ENCODE measurements at regions not wholly inside any gene's neighbourhood (a gene's known extent, or its start where the extent isn't known, plus 50 kb on each side); places are given as distances from the start of the nearest gene placed in this dataset.
"Not testable (repeated sequence)": the region's sequence is repeated elsewhere in the genome, so short reads cannot be mapped to it uniquely, and the experiment has no call there.

DNA sequence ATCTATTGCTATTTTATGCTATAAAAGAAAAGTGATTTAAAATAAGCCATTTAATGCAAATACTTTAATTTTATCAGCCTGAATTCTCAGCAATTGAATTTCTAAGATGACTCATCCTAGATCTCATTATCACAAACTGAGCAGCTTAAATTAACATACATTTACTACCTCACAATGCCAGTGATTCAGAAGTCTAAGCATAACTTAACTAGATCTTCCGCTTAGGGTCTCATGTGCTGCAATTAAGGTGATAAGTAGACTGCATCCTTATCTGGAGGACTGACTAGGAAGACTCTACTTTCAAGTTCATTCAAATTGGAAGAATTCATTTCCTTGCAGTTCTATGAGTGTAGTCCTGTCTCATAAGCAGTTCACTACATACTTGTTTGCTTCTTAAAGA is 286.6 kb downstream of the COL11A1 start:
- no peak for DNase-seq (ENCODE audit: low spot score)

DNA sequence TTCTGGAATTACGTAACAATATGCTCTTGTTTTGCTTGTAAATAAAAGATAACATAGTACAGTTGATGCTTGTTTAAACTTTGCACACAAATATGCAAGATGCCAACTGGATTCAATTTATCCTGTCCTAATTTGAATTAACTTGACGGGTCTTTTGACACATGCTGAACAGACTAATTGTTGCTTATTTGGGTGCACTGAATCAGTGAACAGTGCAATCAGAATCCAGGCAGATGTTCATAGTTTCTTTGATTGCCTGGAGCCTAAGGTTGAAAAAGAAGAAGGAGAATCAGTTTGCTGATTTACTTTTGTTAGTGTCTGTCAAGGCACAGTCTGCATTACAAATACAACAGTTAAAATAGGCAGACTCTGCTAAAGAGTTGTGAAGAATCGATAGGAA is 307.9 kb downstream of the COL11A1 start:
- DNase-seq (ENCODE audit: low spot score): no peak

DNA sequence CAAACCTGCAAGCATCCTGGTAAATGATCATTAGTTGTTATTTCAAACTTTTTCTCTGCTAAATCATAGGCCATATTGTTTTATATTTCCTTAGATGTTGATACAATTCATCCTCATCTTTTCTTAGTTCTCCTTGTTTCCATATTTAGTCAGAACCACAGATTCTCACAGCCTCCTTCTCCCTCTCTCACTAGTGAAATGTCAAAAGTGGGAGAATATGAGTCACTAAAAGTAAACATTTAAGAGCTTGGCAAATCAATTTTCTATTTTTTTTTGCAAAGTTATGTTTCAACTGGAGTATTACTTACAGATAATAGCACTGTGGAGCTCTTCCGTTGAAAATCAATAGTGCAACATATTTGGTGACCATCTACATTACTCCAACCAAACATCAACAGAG is 308.8 kb downstream of the COL11A1 start:
- no peak for DNase-seq (ENCODE audit: low spot score)

DNA sequence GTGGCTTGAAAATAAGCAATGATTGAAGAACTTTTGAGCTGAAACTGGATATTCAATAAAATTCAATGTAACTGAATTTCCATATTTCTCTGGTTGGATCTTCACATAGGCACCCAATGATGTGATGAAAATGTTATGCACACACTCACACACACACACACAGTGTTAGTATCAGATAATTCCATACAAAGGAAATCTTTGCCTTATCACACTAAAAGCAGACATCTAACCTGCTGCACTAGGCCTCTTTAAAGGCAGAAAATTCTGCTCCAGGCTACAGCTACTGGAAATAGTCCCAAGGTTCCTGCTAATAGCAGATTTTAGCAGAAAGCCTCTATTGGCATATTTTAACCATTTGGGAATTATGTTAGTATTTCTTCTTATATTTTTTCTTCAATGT is 309.6 kb downstream of the COL11A1 start:
- DNase-seq (ENCODE audit: low spot score): no peak

DNA sequence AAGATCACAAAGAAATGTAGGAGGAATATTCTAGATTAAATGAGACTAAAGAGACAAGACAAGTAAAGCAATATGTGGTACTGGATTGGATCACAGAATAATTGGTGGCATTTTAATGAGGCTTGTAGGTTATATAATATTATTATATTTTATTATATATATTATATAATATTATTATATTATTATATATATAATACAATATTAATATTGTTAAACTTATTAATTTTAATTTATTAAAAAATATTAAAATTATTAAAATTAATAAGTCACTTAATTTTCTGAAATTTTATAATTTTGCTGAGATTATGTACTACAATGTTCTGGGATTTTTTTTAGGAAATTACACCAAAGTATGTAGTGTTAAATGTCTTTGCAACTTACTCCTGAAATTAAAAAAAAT is 311.9 kb downstream of the COL11A1 start:
- no peak for DNase-seq (ENCODE audit: low spot score)

DNA sequence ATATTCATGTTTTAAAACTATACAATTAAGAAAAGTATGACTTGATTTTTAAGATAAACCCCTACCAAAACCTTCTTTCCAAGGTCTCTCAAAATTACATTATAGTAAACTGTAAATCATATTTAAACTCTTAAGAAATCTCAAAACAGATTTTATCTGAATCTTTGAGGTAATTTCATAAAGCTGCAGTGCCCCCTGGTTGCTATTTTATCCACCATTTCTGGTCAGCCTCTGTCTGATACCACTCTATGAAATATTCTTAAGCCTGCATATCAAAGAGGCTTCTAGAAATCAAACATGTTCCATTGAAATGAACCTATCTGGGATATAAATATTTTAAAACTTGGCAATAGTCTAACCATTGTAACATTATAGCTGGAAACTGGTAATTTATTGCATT is 317.3 kb downstream of the COL11A1 start:
- no peak for DNase-seq (ENCODE audit: low spot score)

DNA sequence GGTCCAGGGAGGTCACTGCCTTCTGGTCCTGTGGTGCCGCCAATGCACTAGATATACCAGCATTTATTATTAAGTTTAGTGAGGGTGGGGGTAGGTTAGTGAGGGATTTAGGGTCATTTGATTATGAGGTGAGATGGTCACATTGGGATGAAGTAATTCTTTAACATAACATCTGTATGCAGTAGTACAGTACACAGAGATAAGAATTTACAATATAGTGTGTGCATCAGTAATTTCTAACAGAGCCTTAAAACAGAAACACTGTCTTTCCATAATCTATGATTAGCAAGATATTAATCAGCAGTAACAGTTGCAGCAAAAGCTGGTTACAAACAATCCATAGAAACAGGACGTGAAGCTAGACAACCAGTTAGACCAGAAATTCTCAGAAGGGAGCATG is 318.4 kb downstream of the COL11A1 start:
- not testable (repeated sequence) for DNase-seq (ENCODE audit: low spot score)

DNA sequence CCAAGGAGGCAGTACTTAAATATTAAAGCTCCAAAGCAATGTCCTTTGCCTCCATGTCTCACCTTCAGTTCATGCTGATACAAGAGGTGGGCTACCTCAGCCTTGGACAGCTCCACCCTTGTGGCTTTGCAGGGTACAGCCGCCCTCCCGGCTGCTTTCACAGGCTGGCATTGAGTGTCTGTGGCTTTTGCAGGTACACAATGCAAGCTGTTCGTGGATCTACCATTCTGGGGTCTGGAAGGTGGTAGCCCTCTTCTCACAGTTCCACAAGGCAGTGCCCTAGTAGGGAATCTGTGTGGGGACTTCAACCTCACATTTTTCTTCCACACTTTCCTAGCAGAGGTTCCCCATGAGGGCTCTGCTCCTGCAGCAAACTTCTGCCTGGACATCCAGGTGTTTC is 324.8 kb downstream of the COL11A1 start:
- DNase-seq (ENCODE audit: low spot score): no peak

DNA sequence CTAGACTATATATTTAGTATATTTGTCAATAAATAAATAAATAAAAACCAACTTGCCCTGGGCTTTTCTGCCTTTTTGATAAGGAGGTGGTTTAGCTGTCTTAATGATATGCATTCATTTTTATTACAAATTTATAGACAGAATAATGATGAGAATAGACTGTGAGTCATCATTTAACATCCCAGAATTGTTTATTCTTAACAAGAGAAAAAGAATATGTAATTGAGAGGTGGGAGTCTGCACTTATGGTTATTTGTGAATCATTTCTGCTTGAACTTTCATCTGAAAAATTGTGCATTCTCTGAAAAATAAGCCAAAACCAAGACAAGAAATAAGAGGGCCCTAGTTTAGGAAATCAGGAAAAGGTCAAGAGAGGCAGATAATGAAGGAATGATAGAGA is 326.2 kb downstream of the COL11A1 start:
- no peak for DNase-seq (ENCODE audit: low spot score)

DNA sequence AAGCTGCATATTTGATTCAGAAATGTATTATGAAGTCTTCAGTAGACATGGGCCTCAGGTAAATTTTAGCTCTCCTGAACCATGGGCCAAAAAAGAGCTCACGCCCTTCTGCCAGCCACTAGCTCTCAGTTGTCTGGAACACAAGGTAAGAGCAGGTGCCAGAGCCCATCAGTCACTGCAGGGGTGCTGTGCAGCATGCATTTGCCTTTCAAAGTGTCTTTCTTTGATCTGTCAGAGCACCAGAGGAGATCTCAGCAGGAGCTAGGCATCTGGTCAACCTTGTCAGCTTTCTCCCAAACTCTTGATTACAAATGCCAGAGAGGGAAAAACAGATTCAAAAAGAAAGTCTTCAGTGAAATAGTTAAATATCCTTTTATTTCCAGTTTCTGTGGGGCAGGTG is 332.3 kb downstream of the COL11A1 start:
- peak; percentile 8 for DNase-seq (ENCODE audit: low spot score)

DNA sequence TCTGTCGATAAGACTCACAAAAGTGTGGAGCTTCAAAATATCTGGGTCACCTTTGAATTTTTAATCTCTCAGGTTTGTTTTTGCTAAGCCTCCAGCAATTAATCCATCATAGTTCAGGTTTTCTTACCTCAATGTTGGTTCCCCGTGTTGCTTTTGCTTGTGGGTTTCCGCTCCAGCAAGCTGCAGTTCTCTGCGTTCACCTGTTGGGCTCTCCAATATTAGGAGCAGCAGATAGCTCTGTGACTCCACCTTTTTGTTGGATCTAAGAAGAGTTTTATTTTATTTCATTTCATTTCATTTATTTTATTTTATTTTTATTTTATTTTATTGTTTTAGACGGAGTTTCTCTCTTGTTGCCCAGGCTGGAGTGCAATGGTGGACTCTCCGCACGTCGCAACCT is 335.5 kb downstream of the COL11A1 start:
- no peak for DNase-seq (ENCODE audit: low spot score)

DNA sequence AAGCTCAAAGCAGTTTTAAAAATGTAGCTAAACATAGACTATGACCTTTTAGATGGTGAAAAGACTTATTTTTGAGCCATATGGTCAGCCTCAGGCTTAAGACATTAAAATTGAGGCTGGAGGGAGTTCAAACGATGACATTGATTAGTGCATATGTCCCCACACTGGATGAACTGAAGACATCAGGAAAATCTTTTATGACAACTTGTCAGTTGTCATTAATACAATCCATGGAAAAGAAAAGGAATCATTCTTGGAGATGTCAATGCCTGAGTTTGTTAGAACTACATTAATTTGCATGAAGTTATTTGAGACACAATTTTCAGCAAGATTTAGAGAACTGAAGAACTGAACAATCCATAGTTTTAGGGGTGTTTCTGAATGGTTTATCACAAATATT is 349.9 kb downstream of the COL11A1 start:
- no peak for DNase-seq (ENCODE audit: low spot score)

DNA sequence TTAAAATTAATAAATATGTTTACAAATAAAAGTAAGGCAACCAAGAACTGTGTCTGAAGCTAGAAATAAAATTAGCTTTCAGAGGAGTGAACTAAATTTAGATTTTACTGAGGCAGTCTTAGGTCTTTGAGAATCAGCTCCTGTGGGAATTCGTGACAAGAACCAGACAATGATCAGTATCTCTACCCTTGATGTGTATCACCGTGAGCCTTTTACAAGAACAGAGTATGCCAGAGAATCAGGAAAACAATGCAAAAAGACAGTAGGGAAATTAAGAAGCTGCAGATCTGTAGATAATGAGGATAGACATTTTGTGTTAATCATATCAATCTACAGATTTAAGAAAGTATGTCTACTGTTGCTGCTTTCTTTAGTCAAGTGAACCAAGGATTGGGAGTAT is 351.0 kb downstream of the COL11A1 start:
- DNase-seq (ENCODE audit: low spot score): no peak

DNA sequence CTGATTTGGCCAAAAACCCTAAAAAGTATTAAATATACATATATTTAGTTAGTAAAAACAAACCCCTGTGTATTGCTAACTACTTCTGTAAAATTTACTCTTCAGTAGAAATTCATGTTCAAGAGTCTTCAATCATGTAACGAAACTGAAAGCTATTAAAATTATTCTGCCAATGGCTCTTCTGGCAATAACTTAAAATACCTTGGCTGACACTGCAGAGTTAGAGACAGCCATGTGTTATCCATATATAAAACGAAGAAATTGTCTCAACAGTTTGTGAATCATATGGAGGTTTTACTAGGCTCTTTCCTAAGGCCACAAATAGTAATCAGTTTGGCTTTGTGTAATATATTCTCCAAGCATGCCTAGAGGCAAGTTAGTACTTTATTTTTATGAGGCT is 357.2 kb downstream of the COL11A1 start:
- DNase-seq (ENCODE audit: low spot score): no peak

DNA sequence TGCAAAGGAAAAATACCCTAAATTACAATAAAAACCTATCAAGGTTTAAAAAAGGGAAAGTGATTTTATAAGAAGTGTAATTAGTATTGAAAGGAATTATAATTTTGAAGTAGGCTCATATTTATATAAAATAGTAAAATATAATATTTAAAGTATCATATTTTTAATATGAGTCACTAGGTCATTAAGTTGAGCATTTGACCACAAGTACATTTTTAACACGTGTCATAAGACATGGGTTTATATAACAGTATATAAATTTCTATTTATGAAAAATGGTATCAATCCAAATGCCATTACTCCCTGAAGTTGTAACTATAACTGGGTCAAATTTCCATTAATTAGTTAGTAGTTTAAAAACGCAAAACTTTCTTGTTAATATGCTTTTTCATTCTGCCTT is 365.9 kb downstream of the COL11A1 start:
- no peak for DNase-seq (ENCODE audit: low spot score)

DNA sequence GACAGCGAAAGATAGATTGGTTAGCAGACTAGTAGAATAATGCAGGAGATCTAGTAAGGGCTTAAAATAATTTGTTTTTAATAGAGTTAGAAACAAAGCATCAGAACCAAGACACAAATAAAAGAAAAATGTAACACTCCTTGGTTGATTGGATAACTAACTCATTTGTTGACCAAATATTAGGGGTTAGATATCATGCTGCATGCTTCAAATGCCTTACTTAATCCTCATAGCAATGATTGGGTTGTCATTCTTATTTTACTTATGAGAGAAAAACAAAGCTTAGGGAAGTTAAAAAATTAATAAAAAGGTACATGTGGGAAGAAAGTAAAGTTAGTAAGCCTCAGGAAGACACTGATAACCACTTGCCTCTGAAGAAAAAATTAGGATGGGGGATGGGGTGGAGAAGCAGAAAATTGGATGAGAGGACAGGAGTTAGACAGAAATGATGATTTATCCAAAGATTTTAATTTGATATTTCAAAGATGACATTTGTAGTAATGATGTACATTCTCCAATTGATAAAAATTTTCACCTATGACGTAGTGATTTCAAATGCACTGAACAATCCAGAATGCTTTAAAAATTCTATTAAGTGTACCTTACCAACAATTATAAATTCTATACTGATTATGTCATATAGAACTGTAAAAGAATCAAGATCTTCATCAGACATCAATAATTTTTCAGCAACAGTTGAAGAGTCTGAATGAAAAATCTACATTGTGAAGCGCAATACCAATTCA is 374.7 kb downstream of the COL11A1 start:
- no peak for DNase-seq (ENCODE audit: low spot score)

DNA sequence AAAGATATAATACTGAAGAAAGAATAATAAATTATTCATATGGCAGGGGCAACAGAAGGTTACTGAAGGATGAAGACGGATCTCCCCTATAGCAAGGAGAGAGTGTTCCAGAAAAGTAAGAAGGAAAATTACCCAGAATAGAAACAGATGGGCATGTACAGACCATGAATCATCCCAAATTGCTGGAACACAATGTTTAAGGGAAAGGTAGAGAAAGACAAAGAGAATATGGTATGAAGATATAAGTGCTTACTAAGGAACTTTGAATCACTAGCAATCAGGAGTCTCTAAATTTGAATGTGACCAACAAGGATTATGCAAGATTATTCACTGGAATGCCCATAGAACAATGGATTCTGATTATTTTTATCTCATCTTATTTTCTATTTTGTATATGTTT is 375.4 kb downstream of the COL11A1 start:
- DNase-seq (ENCODE audit: low spot score): no peak

DNA sequence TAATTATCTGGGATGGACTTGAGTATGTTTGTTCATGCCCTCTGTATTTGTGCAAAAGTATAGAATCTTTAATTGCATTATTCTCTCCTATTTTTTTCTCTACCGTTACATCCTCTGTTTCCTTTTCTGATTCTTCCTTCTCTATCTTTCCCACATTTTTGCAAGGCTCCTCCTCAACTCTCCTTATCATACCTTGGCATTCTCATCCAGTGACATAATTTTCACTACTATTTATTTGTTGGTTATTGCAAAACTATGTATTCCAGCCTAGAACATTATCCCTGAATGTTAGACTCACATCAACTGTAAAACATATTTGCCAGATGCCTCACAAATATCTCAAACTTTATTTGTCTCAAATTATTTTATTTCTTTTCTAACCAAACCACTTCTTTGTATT is 381.9 kb downstream of the COL11A1 start:
- no peak for DNase-seq (ENCODE audit: low spot score)

DNA sequence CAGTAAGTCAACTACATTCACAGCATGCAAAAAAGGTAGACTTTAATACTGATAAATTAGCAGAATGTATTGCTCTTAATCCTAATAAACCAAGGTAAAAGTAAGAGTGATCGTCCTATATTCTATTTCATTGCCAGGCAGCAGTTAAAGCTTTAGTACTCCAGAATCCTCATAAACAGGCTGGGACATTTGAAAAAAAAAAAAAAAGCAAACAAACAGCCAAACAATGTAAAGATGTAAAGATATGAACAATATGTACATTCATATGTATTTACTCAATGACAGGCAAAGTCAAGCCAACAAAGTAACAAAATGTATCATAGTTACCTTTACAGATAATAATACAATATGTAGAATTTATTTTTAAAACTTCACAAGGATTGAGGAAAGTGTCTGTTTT is 383.6 kb downstream of the COL11A1 start:
- no peak for DNase-seq (ENCODE audit: low spot score)

DNA sequence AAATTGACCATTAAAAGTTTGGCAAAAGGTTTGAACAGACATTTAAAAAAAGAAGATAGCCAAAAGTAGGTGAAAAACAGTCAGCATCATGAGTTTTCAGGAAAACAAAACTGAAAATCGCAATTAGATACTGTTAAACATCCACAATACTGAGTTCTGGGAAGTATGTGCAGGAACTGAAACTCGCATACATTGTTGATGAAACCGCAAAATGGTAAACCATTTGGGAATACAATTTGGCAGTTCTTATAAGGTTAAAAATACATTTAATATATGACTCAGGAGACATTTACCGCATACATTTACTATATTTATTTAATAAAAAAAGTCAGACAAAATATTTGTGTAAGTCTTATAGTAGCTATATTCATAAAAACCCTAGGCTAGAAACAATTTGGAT is 393.2 kb downstream of the COL11A1 start:
- no peak for DNase-seq (ENCODE audit: low spot score)

DNA sequence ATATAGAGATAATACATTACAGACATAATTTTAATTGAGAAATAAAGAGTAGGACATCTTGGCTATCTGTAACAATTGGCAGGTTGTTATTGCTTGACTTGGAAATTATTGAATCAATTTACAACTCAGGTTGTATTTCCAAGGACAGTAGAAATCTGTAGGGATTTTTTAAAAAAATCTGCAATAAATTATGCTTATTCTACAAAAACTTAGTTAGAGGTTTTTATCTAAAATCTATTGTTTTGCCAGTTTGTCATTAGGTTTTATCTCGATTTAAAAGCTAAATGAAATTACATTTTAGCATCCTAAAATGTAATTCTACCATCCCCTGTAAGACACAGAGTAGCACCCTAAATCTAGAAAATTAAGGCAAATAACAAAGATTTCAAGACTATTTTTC is 408.8 kb downstream of the COL11A1 start:
- no peak for DNase-seq (ENCODE audit: low spot score)

DNA sequence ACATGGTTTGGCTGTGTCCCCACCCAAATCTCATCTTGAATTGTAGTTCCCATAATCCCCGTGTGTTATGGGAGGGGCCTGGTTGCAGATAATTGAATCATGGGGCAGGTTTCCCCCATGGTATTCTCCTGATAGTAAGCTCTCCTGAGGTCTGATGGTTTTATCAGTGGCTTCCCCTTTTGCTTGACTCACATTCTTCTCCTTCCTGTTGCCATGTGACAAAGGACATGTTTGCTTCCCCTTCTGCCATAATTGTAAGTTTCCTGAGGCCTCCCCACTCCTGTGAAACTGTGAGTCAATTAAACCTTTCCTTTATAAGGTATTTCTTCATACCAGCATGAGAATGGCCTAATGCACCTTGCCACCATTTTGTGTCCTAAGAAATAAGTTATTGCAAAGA is 415.0 kb downstream of the COL11A1 start:
- DNase-seq (ENCODE audit: low spot score): no peak

DNA sequence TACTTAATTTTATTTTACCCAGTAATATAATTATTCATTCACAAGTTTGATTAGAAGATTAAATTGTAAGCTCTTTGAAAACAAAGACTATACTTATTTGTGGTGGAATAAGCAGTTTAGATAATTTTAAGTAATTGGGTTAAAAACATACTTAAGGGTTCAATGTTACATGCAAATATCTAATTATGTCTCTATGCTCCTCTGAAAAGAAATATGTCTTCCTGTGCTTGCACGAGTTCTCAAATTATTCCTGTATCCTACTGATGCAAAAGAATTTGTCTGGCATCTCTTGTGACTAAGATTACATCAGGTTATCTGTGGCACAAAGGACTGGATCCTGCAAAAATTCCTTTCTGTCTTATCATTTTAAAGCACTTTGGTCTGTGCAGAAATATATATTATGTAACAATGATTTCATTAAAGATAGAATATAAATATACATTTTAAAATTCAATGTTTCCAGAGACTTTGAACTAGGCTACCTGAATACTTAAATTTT is 416.7 kb downstream of the COL11A1 start:
- no peak for DNase-seq (ENCODE audit: low spot score)

DNA sequence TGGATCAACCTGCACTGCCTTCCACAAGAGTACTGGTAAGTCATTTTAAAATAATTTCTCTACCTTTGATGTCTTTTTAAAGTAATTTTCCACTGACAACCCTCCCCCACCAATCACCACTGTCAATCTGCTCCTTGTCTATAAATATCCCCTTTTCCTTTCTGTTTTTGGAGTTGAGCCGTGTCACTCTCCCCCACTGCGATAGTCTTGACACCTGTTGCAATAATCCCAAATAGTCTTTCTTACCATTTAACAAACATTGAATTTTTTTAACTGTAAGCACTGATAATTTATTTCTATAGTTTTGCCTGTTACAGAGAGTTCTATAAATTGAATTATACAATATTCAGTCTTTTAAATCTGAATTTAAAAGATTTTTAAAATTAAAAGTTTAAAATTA is 420.9 kb downstream of the COL11A1 start:
- no peak for DNase-seq (ENCODE audit: low spot score)

DNA sequence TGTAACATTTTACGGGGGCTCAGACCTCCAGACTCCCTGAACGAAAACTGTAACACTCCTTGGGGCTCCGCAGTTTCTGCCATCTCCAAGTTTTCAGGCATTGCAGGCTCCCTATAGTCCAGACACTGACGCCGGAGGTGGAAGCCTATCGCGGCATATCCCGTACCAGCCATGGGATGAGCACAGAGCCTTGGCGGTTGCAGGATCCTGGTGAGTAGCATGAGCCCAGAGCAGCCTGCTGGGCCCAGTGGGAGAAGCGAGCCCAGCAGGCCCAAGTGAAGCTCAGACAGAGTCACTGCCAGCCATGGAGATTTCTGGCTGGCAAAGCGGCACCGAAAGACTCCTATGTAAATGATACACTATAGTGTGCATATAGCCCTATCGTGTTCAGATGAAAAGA is 446.8 kb downstream of the COL11A1 start:
- no peak for DNase-seq (ENCODE audit: low spot score)

All from D341Med (cell line).